ENCODE measurements at regions not wholly inside any gene's neighbourhood (a gene's known extent, or its start where the extent isn't known, plus 50 kb on each side); places are given as distances from the start of the nearest gene placed in this dataset.

- TF ChIP-seq, protein P1, sequence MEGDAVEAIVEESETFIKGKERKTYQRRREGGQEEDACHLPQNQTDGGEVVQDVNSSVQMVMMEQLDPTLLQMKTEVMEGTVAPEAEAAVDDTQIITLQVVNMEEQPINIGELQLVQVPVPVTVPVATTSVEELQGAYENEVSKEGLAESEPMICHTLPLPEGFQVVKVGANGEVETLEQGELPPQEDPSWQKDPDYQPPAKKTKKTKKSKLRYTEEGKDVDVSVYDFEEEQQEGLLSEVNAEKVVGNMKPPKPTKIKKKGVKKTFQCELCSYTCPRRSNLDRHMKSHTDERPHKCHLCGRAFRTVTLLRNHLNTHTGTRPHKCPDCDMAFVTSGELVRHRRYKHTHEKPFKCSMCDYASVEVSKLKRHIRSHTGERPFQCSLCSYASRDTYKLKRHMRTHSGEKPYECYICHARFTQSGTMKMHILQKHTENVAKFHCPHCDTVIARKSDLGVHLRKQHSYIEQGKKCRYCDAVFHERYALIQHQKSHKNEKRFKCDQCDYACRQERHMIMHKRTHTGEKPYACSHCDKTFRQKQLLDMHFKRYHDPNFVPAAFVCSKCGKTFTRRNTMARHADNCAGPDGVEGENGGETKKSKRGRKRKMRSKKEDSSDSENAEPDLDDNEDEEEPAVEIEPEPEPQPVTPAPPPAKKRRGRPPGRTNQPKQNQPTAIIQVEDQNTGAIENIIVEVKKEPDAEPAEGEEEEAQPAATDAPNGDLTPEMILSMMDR (IDR thresholded peaks at IDR 0.05; ENCODE audit: extremely low read depth, missing control alignments), result no peak
- no peak for DNase-seq (ENCODE audit: low spot score)
Observed at GRCh38 chr5:163607256-163607655, 101.8 kb downstream of the MAT2B start.

- DNase-seq (ENCODE audit: low spot score), result no peak
- TF ChIP-seq, protein P1 (IDR thresholded peaks at IDR 0.05; ENCODE audit: extremely low read depth, missing control alignments), result no peak
Observed at GRCh38 chr5:163608621-163609020, 103.2 kb downstream of the MAT2B start.

- TF ChIP-seq, protein P1 (IDR thresholded peaks at IDR 0.05; ENCODE audit: extremely low read depth, missing control alignments), result no peak
- no peak for DNase-seq (ENCODE audit: low spot score)
Observed at GRCh38 chr5:163609910-163610309, 104.5 kb downstream of the MAT2B start.

DNA sequence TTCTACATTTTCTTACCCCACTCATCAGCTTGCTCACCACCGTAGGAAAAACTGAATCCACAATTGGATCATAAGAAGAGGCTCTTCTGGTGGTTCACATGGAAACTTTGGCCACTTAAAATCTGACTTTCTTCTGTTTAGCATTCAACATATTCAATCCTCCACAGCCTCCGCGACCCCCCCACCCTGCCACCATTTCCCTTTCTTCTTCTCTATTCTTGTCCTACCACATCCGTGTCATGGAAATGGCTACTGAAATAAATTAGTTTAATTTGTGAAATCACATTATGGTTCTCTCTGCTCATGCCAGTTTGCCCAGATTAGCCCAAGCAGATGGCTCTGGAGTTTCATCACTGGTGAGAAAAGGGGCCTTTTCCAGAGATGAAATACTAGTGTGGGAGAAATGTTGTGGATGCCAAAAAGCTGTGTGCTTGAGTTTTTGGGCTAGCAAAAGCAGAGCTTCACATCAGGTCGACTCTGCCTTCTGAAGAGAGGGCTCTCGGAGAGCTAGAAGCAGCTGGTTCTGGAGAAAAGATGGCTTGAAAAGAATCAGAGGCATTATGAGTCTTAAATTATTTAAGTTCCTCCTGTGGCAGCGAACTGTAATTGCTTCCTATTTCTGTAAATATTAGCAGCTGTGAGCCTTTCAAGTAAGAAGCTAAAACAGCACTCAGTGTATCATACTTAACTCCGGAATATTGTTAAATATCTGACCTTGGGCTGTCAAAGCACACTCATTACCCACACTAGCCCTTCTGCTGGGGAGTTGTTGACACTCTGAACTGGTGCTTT lies 107.1 kb downstream of the MAT2B start:
- TF ChIP-seq, protein P1 (IDR thresholded peaks at IDR 0.05; ENCODE audit: extremely low read depth, missing control alignments), result no peak
- no peak for DNase-seq (ENCODE audit: low spot score)

DNA sequence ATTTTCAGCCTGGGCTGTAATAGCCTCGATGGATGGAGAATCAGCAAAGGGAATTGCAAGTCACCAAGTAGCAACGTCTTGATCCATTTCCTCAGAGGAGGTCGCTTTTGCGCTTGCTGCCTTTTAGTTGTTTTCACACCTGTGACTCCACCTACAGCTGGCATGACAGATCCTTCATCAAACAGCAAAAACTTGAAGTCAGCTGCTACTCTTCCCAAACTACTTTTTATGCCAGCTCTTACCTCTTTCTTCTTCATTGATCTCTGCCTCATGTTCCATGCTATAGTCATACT lies 107.7 kb downstream of the MAT2B start:
- no peak for DNase-seq (ENCODE audit: low spot score)
- TF ChIP-seq, protein P1 (IDR thresholded peaks at IDR 0.05; ENCODE audit: extremely low read depth, missing control alignments), result no peak

DNA sequence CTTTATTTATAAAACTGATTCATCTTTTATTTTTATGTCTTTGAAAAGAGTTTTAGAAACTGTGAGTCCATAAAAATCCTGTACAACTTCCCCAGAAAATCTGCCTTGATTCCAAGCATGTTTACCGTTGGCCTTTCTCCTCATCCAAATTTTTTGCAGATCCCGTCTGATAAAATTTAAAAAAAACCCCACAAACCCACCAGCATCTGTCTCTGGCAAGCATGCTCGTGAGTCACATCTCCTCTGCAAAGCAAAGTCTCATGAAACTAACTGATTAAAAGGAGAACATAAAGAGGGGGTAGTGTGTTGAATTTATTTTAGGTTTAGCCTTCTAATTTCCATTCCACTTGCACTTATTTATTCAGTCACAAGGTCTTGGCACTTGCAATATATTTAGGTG lies 109.4 kb downstream of the MAT2B start:
- DNase-seq (ENCODE audit: low spot score), result no peak
- TF ChIP-seq, protein P1 (IDR thresholded peaks at IDR 0.05; ENCODE audit: extremely low read depth, missing control alignments), result no peak

DNA sequence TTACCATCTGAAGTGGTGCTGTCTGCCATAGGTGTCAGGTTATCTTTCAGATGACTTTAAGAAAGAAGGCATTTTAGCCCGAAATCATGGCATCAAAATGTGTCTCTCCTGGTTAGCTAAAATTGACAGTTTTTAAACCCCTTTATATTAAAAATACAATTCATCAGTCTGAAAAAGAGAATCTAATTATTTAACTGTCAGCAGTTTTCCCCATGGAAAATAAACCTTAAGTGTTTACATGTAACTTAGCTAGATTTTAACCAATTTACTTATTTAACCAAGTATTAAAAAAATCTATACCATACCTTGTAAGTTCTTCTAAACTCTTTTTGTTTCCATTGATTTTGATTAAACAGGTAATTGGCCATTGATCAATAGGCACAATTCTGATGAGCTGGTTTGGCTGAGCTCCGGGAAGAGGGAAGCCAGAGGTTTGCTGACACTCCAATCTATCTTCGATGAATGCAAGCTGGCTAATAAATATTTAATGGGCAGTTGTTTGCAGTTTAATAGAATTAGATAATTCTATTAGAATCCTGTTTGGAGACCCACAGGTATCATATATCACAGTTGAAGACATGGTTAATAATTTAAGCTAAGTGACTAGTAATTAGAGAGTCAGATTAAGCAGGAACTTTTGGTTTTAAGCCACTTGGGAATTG lies 114.0 kb downstream of the MAT2B start:
- TF ChIP-seq, protein P1 (IDR thresholded peaks at IDR 0.05; ENCODE audit: extremely low read depth, missing control alignments), result no peak
- DNase-seq (ENCODE audit: low spot score), result no peak
